Gastroesophageal sphincter (tissue), 3 donors: ENCODE measurements at regions not wholly inside any gene's neighbourhood (a gene's known extent, or its start where the extent isn't known, plus 50 kb on each side); places are given as distances from the start of the nearest gene placed in this dataset.

Experiments
- POLR2A ChIP-seq, 2 donors: fragments of 450-650 bp; IDR thresholded peaks; one replicate each; pipeline ENCODE4 v1.6.1; 2017; ENCODE audit warnings: antibody characterized with exemption in 2 of 2, mild to moderate bottlenecking in 2 of 2, moderate library complexity in 1 of 2
- TF ChIP-seq, protein P1 (sequence below), 4 experiments: fragments of 200-600 bp in 2 of 4; fragments of 450-650 bp in 2 of 4; sonication (generic) in 1 of 4; IDR thresholded peaks; one replicate each; pipeline ENCODE4 v1.5.1; 2017 to 2019; ENCODE audit warnings: antibody characterized with exemption in 4 of 4, mild to moderate bottlenecking in 2 of 4, moderate library complexity in 2 of 4

DNA sequence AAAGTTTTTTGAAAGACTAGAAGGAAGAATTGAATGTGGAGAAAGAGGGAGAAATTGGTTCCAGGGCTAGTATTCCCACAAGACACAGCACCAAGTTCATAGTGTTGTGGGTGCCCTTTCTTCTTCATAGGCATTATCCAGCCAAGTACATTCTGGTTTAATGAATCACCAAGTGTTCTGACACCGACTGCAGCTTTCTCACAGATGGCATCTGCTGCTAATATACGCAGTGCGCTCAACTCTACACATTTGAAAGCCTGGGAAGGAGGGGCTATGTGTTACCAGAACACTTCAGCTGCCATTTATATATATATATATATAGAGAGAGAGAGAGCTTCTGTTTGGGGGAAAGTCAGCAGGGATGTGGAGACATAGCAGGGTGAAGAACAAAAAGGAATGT is 1168.4 kb downstream of the GATA3 start:
- TF ChIP-seq, protein P1, sequence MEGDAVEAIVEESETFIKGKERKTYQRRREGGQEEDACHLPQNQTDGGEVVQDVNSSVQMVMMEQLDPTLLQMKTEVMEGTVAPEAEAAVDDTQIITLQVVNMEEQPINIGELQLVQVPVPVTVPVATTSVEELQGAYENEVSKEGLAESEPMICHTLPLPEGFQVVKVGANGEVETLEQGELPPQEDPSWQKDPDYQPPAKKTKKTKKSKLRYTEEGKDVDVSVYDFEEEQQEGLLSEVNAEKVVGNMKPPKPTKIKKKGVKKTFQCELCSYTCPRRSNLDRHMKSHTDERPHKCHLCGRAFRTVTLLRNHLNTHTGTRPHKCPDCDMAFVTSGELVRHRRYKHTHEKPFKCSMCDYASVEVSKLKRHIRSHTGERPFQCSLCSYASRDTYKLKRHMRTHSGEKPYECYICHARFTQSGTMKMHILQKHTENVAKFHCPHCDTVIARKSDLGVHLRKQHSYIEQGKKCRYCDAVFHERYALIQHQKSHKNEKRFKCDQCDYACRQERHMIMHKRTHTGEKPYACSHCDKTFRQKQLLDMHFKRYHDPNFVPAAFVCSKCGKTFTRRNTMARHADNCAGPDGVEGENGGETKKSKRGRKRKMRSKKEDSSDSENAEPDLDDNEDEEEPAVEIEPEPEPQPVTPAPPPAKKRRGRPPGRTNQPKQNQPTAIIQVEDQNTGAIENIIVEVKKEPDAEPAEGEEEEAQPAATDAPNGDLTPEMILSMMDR (IDR thresholded peaks at IDR 0.05): no peak
- no peak for TF ChIP-seq POLR2A (IDR thresholded peaks at IDR 0.05)
